B cell (primary cell): ENCODE measurements at regions not wholly inside any gene's neighbourhood (a gene's known extent, or its start where the extent isn't known, plus 50 kb on each side); places are given as distances from the start of the nearest gene placed in this dataset.

Experiments used
- CTCF ChIP-seq: fragments of 200-600 bp; IDR thresholded peaks from one replicate; pipeline ENCODE4 v1.8.0; 2022; ENCODE audit warnings: antibody characterized with exemption, mild to moderate bottlenecking
- EZH2 ChIP-seq: IDR thresholded peaks from 2 replicates; pipeline ENCODE4 v1.6.1; 2012; ENCODE audit warnings: borderline replicate concordance, low read depth, mild to moderate bottlenecking, moderate library complexity, low read length; ENCODE audit not compliant: insufficient read depth, poor library complexity, severe bottlenecking

GRCh38 chr12:116636608-116637519 is 77.7 kb downstream of the MAP1LC3B2 start:
- TF ChIP-seq CTCF = no peak
- TF ChIP-seq EZH2 = no peak
